ENCODE measurements at regions not wholly inside any gene's neighbourhood (a gene's known extent, or its start where the extent isn't known, plus 50 kb on each side); places are given as distances from the start of the nearest gene placed in this dataset.

- no peak for DNase-seq
Measured at GRCh38 chr1:244920911-244921761, 56.8 kb upstream of the HNRNPU start.

GRCh38 chr1:244919320-244920282, 55.3 kb upstream of the HNRNPU start:
- no peak for DNase-seq

- no peak for DNase-seq
Measured at GRCh38 chr1:244918421-244919319, 54.3 kb upstream of the HNRNPU start.

- DNase-seq, result no peak
Measured at GRCh38 chr1:244917073-244917670, 52.8 kb upstream of the HNRNPU start.

GRCh38 chr1:244915736-244916135, 51.4 kb upstream of the HNRNPU start:
- no peak for DNase-seq

- DNase-seq, result no peak
Measured at GRCh38 chr1:244914761-244915160, 50.4 kb upstream of the HNRNPU start.

All from NCI-H510A (cell line).